Urothelium cell line (cell line): ENCODE measurements at regions not wholly inside any gene's neighbourhood (a gene's known extent, or its start where the extent isn't known, plus 50 kb on each side); places are given as distances from the start of the nearest gene placed in this dataset.
"Not testable (repeated sequence)": the region's sequence is repeated elsewhere in the genome, so short reads cannot be mapped to it uniquely, and the experiment has no call there.

ENCODE experiments used
- DNase-seq: peaks from one replicate; pipeline ENCODE4 v3.0.0; 2011; ENCODE audit warnings: low spot score, mixed read lengths
- FAIRE-seq: peaks from 2 replicates; lab custom pipeline; 2011; peaks lifted over from hg19 to GRCh38; lab: Jason Lieb, UNC

GRCh38 chr1:58836408-58836807, 52.6 kb upstream of the JUN start:
- FAIRE-seq (no peak), DNase-seq (no peak)

GRCh38 chr1:58837886-58838285, 54.0 kb upstream of the JUN start:
- DNase-seq (no peak), FAIRE-seq (no peak)

- FAIRE-seq, result no peak
Measured at GRCh38 chr1:58839147-58839795, 55.4 kb upstream of the JUN start.

GRCh38 chr1:58839846-58840835, 56.3 kb upstream of the JUN start:
- no peak for DNase-seq
- no peak for FAIRE-seq

More at GRCh38 chr1:58839147-58839795, 55.4 kb upstream of the JUN start:
- DNase-seq, result no peak

- FAIRE-seq, result no peak
- no peak for DNase-seq
Measured at GRCh38 chr1:58841455-58841854, 57.6 kb upstream of the JUN start.

- DNase-seq (no peak), FAIRE-seq (no peak)
Measured at GRCh38 chr1:58842941-58843340, 59.1 kb upstream of the JUN start.

- FAIRE-seq (no peak), DNase-seq (no peak)
Measured at GRCh38 chr1:58844176-58844575, 60.3 kb upstream of the JUN start.

GRCh38 chr1:58845942-58846341, 62.1 kb upstream of the JUN start:
- no peak for FAIRE-seq
- no peak for DNase-seq

GRCh38 chr1:58848818-58849411, 65.1 kb upstream of the JUN start:
- FAIRE-seq, result no peak
- DNase-seq, result peak; percentile 96

- FAIRE-seq, result no peak
- no peak for DNase-seq
Measured at GRCh38 chr1:58849551-58849950, 65.7 kb upstream of the JUN start.

GRCh38 chr1:58850636-58851035, 66.8 kb upstream of the JUN start:
- FAIRE-seq, result no peak
- no peak for DNase-seq

GRCh38 chr1:58852731-58853485, 69.1 kb upstream of the JUN start:
- no peak for DNase-seq
- no peak for FAIRE-seq

GRCh38 chr1:58854576-58854975, 70.7 kb upstream of the JUN start:
- DNase-seq (no peak), FAIRE-seq (no peak)

GRCh38 chr1:58855274-58856165, 71.7 kb upstream of the JUN start:
- FAIRE-seq, result no peak
- no peak for DNase-seq

GRCh38 chr1:58856281-58856680, 72.4 kb upstream of the JUN start:
- not testable (repeated sequence) for FAIRE-seq, DNase-seq

GRCh38 chr1:58857680-58858673, 74.1 kb upstream of the JUN start:
- FAIRE-seq, result no peak
- no peak for DNase-seq

GRCh38 chr1:58859769-58860485, 76.1 kb upstream of the JUN start:
- no peak for FAIRE-seq
- DNase-seq, result no peak

- FAIRE-seq (no peak), DNase-seq (no peak)
Measured at GRCh38 chr1:58861076-58861475, 77.2 kb upstream of the JUN start.
